Cerebellar nuclear complex (tissue), 1 donor: ENCODE measurements at regions not wholly inside any gene's neighbourhood (a gene's known extent, or its start where the extent isn't known, plus 50 kb on each side); places are given as distances from the start of the nearest gene placed in this dataset.
"Not testable (repeated sequence)": the region's sequence is repeated elsewhere in the genome, so short reads cannot be mapped to it uniquely, and the experiment has no call there.

Experiments used
- DNase-seq, 2 experiments: peaks; one replicate each; lab custom pipeline; 2025; lab: John Stamatoyannopoulos, UW

DNA sequence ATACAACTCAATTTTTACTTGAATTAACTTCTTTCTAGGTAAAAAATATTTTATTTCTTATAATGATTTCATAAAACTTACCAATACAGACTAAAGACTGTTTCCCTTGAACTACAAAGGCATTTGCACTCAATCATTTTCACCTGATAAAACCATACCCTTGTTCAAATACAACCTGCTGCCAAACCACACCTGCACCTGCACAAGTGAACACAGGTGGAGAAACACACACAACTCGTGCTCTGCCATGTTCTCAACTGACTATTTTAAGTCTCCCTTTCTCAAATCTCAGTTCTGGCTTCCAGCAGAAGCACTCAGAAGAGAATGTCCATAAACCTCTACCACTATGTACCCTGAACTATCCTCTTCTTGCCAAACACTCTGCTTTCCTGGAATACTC is 1892.1 kb downstream of the MAT2B start:
- no peak for DNase-seq

DNA sequence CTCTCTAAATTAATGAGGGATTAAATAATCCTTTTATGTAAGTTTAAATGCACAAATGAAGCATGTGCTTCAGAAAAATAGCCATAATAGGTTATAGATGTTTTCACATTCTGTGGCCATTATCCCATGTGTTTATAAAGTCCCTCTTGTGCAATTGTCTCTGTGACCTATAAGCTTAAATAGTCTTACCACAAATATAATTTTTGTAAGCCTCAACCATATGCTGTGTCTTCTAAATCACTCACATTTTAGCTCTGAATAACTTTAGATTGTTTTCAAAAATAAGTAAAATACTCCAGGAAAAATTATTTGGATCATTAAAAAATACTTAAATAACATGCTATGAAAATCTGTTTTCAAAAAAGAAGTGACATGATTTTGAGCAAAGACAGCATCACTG is 1894.7 kb downstream of the MAT2B start:
- no peak for DNase-seq

DNA sequence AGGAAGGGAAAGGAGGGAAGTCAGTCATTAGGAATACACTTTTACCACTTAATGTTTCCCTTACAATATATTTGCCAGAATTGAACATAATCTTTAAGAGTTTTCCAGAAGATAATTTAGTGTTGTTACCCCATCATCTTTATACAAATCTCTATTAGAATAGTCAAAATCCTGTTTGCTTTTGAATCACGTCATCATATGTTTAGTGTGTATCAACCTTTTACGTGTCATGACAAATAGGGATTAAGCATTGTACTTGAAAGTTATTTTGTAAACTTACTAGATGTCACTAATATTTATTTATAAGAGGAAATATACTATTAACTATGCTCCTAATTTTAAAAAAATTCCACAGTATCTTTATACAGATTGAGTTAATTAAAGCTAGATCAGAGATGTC is 1899.5 kb downstream of the MAT2B start:
- no peak for DNase-seq

DNA sequence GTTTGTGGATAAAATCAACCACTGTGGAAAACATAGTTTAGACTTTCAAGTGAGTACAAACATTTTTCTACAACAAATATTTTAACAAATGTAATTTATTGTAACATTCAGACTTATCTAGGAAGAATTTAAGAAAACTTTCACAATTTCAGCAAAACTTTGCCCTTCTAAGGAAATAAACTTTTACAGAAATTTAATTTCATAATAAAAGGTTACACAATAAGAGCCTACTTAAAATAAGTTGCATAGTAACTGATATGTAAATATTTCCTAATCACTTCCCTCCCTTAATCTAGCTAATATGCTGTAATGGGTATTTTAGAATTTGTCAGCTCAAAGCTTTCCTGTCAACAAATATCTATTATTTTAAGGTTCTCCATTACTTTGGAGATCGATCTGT is 1899.9 kb downstream of the MAT2B start:
- DNase-seq, result no peak

DNA sequence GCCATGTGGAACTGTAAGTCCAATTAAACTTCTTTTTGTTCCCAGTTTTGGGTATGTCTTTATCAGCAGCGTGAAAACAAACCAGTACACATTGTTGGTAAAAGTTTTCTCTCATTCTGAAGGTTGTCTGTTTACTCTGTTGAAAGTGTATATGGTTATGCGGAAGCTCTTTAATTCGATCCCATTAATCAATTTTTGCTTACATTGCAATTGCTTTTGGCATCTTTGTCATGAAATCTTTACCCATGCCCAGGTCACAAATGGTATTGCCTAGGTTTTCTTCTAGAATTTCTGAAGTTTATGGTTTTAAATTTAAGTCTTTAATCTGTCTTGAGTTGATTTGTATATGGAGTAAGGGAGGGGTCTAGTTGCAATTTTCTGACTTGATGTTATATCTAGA is 1901.9 kb downstream of the MAT2B start:
- no peak for DNase-seq

DNA sequence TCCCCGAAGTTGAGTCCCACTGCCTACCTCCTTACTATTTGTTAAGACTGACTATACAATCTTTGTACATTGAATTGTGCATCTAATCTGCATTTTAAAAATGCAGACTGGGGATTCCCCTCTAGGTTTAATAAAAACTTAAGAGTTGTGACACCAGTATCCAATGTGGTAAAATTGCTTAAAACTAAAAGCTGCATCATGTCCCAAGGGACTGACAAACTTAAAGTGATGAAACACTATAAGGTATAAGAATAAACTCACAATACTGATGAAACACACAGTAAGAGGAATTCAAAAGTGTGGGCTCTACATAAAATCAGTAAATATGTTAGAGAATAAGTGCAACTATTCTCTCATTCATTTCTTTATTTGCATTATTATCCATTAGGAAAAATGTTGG is 1905.1 kb downstream of the MAT2B start:
- DNase-seq, result no peak

DNA sequence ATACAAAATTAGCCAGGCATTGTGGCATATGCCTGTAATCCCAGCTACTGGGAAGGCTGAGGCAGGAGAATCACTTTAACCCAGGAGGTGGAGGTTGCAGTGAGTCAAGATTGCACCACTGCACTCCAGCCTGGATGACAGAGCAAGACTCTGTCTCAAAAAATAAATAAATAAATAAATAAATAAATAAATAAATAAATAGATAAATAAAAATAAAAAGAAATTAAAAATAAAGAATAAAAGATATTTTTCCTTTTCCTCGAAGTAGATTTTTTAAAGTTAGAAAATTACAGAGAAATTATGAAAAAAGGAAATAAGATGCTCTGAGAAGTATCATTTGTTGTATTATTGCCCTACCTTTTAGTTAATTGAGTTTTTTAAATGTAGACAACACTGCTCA is 1906.1 kb downstream of the MAT2B start:
- DNase-seq, result not testable (repeated sequence)

DNA sequence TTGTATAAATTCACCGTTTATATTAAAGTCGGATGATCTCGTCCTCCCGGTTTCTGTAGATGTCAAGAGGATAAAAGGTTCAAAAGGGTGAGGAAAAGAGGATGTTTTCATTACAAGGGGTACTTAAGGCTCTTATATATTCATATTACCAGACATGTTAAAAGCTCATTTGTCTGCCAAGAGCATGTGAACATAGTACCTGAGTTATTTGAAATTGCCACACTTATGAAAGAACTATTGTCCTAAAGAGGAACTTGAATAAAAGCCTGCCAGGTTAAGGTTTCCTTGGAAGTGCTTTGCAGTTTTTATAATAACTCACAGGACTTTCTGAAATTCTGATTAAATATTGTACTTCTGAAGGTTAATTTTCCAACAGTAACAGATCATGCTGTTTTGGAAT is 1915.1 kb downstream of the MAT2B start:
- DNase-seq, result no peak

DNA sequence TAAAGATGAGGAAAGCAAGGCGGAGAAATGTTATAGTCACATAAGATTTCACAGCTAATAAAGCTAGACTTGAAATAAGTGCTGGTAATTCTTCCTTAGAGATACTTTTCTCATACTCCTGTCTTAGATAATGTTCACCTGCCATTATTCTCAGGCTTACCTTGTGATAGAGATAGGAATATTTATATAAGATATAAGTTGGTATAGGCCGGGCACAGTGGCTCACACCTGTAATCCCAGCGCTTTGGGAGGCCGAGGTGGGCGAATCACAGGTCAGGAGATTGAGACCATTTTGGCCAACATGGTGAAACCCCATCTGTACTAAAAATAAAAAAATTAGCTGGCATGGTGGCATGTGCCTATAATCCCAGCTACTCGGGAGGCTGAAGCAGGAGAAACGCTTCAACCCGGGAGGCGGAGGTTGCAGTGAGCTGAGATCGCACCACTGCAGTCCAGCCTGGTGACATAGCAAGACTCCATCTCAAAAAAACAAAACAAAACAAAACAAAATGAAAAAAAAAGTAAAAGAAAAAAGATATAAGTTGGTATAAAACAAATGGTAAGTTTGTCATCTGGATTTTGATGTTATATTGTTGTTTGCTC is 1918.4 kb downstream of the MAT2B start:
- no peak for DNase-seq

DNA sequence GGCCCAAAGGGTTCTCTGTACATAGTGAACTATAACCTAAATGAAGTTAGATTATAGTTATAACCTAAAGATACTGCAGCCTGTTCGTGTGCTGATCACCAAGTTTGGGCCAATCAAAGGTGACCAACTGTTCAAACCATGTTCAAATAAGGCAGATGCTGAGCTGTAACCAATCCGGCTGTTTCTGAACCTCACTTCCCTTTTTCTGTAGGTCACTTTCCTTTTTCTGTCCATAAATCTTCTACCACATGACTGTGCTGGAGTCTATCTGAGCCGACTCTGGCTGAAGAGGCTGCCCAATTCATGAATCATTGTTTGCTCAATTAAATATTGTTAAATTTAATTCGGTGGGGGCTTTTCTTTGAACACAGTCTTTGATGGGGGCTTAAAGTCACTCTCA is 1920.2 kb downstream of the MAT2B start:
- no peak for DNase-seq

DNA sequence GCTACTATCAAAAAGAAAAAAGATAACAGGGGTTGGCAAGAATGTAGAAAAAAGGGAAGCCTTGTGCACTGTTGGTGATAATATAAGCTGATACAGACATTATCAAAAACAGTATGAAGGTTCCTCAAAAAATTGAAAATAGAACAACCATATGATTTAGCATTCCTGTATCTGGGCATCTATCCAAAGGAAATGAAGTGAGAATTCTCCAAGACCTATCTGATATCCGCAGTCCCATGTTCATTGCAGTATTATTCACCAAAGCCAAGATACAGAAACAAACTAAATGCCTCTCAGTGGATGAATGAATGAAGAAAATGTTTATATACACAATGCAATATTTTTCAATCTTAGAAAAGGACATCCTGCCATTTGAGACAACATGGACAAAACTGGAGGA is 1943.3 kb downstream of the MAT2B start:
- no peak for DNase-seq

DNA sequence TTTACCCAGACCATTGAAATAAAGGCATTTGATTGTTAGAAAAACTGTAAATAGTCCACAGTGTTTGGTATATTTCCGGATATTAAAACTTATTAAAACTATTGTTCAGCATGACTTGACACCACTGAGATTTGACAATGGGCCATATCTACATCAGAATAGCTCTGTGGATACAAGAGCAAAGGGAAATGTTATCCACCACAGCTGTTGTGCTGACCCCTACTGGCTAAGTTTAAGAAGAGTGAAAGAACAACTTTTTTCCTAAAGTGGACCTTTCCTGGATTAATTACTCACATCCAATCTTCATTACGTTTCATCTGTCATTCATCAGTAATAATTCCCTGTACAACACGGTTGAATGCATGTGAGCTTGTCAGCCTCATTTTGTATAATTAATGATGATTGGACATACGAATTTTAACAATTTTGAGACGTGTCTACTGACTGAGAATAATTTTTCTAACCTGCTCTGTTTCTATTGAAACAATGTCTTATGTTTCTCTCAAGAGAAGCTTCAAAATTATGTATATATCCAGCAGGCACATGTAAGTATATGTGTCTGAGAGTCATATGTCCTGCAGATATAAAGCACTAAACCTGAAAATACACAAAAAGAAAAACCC is 1952.6 kb downstream of the MAT2B start:
- no peak for DNase-seq

DNA sequence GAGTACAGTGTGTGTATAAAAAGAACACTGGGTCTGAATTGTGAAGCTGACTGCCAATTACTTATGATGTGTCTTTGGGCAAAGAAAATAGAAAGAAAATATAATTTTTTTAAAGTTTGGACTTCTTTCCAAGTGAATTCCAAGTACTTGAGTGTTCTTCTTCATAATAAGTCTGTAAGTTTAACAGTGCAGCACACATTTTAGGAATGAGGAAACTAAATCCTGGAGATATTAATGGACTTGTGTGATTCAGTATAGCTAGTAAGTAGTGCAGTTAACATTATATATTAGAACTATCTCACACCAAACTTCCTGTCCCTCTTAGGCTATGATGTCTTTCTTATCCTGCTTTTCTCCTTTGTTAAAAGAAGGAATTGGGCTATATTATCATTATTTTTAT is 1953.8 kb downstream of the MAT2B start:
- DNase-seq, result no peak

DNA sequence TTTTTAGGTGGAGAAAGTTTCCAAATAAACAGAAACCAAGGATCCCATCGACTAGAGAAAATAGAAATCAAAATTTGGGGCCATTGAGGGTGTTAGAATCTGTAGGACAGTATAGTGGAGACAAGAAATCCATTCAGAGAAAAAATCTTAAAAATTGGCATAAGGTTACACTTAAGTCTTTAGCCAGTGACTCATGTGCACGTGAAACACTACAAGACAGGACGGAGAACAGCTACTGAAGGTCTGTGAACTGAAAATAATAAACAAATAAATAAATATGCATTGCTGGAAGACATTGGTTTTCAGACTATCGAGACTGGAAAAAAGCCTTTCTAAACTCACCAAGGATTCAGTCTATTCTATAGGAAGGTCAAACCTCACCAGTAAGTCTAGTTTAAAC is 1955.5 kb downstream of the MAT2B start:
- no peak for DNase-seq

DNA sequence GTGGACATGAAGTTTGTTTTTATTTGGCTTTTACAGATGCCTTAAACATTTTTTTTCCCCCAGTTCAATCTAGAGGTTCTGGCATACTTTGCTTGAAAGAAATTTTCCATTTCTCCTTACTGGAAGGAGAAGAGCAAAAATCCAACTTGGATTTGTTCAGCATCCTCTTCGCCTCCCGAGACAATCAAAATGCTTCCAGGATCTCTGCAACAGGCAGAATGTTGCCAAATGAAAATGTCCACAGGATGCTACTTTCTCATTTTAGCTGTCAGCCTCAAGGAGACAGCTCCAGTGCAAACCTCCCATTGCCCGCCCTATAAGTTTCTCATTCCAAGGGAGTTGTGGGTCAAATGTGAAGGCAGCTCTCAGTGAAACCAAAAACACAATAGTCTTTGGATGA is 1972.1 kb downstream of the MAT2B start:
- DNase-seq, result no peak

DNA sequence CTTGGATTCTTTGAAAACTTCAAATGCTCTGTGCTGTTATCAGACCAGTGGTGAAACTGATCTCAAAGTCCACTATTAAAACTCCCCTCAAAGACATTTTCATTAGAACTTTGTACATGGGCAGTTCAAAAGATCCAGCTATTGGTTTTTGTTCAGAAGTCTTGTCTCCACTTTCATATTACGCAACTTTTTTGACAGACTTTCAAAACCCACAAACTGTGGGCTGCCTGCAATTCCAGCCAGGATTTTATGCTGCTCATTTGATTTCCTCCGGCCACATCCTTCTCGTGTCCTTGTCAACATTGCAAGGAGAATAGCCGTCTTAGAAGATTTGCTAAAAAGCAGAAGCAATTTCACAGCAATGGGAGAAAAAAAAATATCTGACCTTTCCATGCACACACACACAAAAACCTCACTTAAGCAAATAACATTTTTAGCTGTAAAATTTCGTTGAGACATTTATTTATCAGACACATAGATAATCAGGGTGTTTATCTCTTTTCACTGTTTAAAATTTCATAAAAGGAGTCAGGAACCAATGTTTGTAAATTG is 1990.5 kb downstream of the MAT2B start:
- no peak for DNase-seq

DNA sequence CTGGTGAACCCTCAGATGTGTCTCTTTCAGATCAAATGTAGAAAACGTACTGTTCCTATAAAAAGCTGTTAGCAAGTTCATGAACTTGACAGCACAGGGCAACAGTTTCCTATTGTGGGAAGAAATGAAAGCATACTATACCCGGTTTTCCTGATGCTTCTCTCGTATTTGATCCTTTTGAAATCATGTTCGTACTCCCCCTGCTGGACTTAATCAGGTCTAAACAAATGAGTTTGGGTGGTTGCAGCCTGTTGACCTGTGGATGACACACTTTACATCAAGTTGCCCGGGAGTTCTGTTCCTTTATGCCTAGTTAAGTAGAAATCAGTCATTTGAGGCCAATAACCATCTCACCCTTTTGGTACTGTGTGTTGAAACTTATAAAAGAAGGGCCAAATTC is 1992.3 kb downstream of the MAT2B start:
- no peak for DNase-seq

DNA sequence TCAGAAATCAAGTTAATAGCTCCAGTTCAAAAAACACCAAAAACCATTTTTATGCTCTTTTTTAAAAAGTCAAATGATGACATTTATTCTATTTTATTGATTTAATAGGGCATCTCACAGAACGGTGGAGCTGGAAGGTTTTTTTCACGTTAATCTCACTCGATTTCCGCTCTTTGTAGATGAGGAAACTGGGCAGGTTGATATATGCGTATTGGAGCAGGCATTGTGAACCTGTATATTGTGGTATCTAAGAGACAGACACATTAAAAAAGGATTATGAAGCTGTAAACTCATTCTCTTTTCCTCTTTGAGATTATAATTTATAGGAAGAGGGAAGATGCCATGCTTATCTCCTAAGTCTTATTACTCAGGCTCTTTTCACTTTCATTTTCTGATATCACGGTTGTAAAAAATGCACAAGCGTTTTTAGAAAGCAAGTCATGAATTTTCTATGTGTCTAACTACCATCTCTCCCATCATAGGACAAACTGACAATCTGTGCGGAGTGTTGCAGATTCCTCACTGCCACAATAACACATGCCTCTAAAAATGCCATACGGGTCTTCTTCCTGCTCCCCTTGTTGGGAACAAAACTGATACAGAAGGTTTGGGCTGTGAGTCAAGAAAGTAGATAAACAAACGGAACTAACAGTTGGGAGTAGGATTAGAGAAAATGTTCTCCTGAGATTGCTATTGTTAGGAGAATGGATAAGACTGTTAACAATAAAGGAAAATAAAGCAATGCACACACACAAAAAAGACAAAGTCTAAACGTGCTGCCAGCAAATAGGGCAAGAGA is 1997.7 kb downstream of the MAT2B start:
- no peak for DNase-seq

DNA sequence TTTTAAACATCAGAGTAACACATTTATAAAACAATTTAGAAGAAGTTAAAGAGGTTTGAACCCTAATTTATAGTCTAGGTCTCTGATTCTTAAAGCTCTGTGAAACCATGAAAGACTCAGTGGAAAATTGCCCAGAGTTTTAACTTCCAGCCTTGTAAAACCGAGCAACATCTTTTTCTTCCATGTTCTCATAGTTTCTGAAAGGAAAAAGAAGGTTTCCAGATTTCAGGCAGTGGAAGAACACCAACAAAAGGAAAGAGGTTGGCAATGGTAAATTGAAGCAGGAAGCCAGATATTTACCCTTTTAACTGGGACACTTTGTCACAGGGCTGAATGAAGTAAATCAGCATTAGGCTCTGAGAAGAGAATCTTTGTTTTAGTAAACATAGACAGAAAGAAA is 1999.3 kb downstream of the MAT2B start:
- no peak for DNase-seq

DNA sequence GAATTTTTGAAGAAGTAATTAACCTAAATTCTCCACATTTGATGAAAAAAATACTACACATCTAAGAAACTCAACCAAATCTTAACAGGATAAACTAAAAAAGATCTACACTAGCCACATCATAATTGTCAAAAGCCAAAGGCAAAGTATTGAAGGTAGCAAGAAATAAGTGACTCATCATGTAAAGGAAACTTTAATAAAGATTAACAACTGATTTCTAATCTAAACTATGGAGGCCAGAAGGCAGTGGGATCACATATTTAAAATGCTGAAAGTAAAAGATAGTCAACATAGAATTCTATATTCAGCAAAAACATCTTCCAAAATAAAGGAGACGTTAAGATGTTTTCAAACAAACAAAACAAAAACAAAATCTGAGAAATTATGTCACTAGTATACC is 2002.9 kb downstream of the MAT2B start:
- no peak for DNase-seq

DNA sequence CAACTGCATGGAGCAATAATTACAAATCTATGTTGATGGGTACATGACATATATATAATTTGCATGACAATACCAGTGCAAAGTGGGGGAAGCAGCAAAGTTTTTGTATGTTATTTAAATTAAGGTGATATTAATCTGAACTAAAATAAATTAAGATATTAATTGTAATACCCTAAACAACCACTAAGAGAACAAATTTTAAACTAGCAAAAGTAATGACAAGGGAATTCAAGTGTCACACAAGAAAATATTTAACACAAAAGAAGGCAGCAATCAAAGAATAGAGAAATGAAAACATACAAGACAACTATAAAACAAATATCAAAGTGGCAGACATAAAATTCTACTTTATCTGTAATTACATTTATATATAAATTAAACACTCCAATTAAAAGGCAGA is 2003.4 kb downstream of the MAT2B start:
- DNase-seq, result no peak

DNA sequence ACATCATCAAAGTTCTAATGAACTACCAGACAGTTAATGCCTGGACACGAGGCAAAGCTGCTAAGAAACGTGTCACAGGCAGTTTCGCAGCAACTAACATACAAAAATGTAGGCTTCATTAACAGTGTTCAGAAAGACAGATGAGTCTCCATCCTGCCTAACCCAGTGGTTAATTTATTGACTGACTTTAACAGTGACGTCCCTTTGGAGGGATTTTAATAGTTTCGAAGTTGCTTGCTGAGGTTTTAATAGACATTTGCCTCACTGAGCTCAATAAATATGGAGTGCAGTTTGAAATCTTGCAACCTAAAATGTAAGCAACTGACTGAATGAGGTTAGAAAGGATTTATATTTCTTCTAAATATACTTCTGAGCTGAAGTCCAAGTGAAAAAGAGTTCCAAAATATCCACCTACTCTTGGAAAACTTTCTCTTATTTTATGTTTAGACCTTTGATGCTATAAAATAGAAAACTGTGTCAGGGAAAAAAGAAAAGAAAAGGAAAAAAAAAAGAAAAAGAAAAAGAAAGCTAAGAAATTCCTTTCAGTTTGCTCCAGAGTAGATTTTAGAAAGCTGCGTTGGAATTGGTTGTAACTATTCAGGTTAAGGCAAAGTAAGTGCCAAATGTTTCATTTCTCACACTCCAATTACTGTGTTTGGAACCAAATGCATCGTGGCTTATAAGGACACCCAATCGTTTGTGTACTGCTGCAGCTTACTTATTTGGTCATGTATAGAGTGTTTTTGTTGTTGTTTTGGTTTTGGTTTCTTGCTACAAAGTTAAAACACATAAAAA is 2016.6 kb downstream of the MAT2B start:
- no peak for DNase-seq
